ENCODE measurements at regions not wholly inside any gene's neighbourhood (a gene's known extent, or its start where the extent isn't known, plus 50 kb on each side); places are given as distances from the start of the nearest gene placed in this dataset.

GRCh38 chr14:98270201-98270600, 1001.8 kb downstream of the BCL11B start:
- intact Hi-C loops (cut with DNase I; ENCODE audit: low total_unique reads) = no loop called here
- TF ChIP-seq POLR2AphosphoS5 (IDR thresholded peaks at IDR 0.05) (no peak), POLR2A (IDR thresholded peaks at IDR 0.05) (no peak), CTCF (IDR thresholded peaks at IDR 0.05) (no peak)
- H3K36me3 ChIP-seq = no peaks in the 10 kb centered on the region
- H3K4me1 ChIP-seq = no peaks in the 10 kb centered on the region
- peaks cover 0 to 2% of the 10 kb centered on the region in 2 donors for H3K27me3 ChIP-seq
- peaks cover 0 to 8% of the 10 kb centered on the region in 2 donors for H3K9me3 ChIP-seq
- H3K4me3 ChIP-seq = no peak overlapping the region
- no peak overlapping the region for H3K27ac ChIP-seq
- DNase-seq (ENCODE audit: low spot score in 2 of 2) = no peak

- no peak for DNase-seq (ENCODE audit: low spot score in 2 of 2)
- Histone ChIP-seq H3K36me3 (no peaks in the 10 kb centered on the region), H3K9me3 (peaks cover 0 to 8% of the 10 kb centered on the region in 2 donors), H3K4me1 (no peaks in the 10 kb centered on the region), H3K4me3 (no peak overlapping the region), H3K27ac (no peak overlapping the region), H3K27me3 (no peaks in the 10 kb centered on the region)
- TF ChIP-seq CTCF (IDR thresholded peaks at IDR 0.05) = no peak
- intact Hi-C loops (cut with DNase I; ENCODE audit: low total_unique reads) = no loop called here
Measured at GRCh38 chr14:98274596-98274995, 997.4 kb downstream of the BCL11B start.

GRCh38 chr14:98278800-98279199, 993.2 kb downstream of the BCL11B start:
- Histone ChIP-seq H3K27ac (no peak overlapping the region), H3K27me3 (no peaks in the 10 kb centered on the region), H3K9me3 (no peaks in the 10 kb centered on the region), H3K4me3 (no peak overlapping the region), H3K36me3 (no peaks in the 10 kb centered on the region), H3K4me1 (no peaks in the 10 kb centered on the region)
- intact Hi-C loops (cut with DNase I; ENCODE audit: low total_unique reads) = no loop called here
- no peak for TF ChIP-seq POLR2A (IDR thresholded peaks at IDR 0.05)
- no peak for TF ChIP-seq CTCF (IDR thresholded peaks at IDR 0.05)
- TF ChIP-seq POLR2AphosphoS5 (IDR thresholded peaks at IDR 0.05) = no peak
- no peak for DNase-seq (ENCODE audit: low spot score in 2 of 2)

DNA sequence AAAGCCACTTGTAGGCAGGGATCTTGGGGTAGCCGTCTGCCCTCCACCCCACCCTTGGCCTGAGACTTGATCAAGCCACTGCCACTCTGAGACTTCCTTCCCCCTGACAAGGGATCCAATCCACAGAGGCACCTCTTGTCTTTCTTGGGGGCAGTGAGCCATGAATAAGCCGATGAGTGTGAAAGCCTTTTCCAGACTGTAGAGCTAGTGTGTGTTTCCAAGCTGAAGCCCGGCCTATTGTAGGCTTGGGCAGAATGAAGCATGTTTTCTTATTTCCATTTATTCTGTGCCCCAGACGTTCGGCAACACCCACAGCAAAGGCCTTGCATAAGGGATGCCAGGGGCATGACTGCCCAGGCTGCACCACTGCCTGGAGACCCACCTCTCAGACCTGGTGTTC, 991.6 kb downstream of the BCL11B start:
- intact Hi-C loops (cut with DNase I; ENCODE audit: low total_unique reads) = no loop called here
- H3K4me3 ChIP-seq = no peak overlapping the region
- no peak overlapping the region for H3K27ac ChIP-seq
- no peaks in the 10 kb centered on the region for H3K9me3 ChIP-seq
- no peaks in the 10 kb centered on the region for H3K27me3 ChIP-seq
- H3K4me1 ChIP-seq = no peaks in the 10 kb centered on the region
- TF ChIP-seq CTCF (IDR thresholded peaks at IDR 0.05) (no peak), POLR2A (IDR thresholded peaks at IDR 0.05) (no peak), POLR2AphosphoS5 (IDR thresholded peaks at IDR 0.05) (no peak)
- H3K36me3 ChIP-seq = no peaks in the 10 kb centered on the region
- no peak for DNase-seq (ENCODE audit: low spot score in 2 of 2)

DNA sequence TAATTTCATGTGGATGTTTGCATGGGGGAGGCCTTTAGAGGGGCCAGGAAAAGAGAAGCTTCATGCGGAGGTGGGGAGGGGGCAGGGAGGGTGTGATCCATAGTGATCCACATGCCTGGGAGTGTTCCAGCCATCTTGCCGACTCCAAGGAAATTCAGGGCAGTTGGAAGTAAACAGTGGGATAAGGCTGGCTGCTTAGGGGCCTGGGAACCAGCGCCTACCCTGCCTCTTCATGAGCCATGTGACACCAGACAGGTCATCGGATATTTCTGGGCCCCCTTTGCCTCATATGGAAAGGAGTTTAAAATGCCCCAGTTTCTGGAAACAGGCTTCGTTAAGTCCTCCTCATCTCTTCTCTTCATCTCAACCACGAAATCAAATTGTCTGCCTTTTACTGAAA, 983.2 kb downstream of the BCL11B start:
- H3K4me1 ChIP-seq = no peaks in the 10 kb centered on the region
- H3K27ac ChIP-seq = no peak overlapping the region
- no peaks in the 10 kb centered on the region for H3K27me3 ChIP-seq
- H3K36me3 ChIP-seq = no peaks in the 10 kb centered on the region
- no peak for TF ChIP-seq CTCF (IDR thresholded peaks at IDR 0.05)
- no peak for TF ChIP-seq POLR2A (IDR thresholded peaks at IDR 0.05)
- TF ChIP-seq POLR2AphosphoS5 (IDR thresholded peaks at IDR 0.05) = no peak
- no peaks in the 10 kb centered on the region for H3K9me3 ChIP-seq
- H3K4me3 ChIP-seq = no peak overlapping the region
- intact Hi-C loops (cut with DNase I; ENCODE audit: low total_unique reads) = no loop called here
- no peak for DNase-seq (ENCODE audit: low spot score in 2 of 2)

Measured in breast epithelium (tissue), 4 donors.